NCI-H2196 treated with DMSO at 0.1 percent for 48 hours (cell line): ENCODE measurements at regions not wholly inside any gene's neighbourhood (a gene's known extent, or its start where the extent isn't known, plus 50 kb on each side); places are given as distances from the start of the nearest gene placed in this dataset.
"Not testable (repeated sequence)": the region's sequence is repeated elsewhere in the genome, so short reads cannot be mapped to it uniquely, and the experiment has no call there.

Experiments used
- DNase-seq: peaks from one replicate; lab custom pipeline; 2025; ENCODE audit not compliant: unreplicated experiment; lab: John Stamatoyannopoulos, UW

DNA sequence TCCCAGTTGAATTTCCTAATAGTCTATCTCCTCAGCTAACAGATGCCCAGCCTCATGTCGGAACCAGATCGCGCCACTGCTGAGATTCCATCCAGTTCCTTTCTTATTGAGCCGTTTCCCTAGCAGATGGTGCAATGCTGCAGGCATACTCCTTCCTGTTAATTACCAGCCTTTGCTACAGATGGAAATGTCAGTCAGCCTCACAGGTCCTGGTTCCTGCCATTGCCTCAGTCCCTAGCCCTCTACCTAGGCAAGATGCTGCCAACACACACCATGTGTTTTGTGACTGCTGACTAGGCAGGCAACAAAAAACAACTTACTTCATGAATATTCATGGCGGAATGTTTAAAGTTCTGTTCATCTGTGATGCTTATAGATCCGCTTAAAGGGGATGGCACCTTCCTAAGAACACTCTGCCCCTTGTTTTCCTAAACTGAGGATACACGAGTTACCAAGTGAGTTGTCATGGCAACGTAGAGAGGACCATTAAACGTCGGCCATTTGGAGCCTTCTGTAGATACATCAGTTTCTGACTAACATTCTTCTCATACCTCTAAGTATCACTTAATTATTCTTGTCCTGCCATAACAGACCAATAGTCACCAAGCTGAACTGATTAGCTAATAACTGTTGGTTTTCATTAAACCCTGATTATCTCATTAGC is 749.5 kb downstream of the RNF144A start:
- DNase-seq, result no peak

DNA sequence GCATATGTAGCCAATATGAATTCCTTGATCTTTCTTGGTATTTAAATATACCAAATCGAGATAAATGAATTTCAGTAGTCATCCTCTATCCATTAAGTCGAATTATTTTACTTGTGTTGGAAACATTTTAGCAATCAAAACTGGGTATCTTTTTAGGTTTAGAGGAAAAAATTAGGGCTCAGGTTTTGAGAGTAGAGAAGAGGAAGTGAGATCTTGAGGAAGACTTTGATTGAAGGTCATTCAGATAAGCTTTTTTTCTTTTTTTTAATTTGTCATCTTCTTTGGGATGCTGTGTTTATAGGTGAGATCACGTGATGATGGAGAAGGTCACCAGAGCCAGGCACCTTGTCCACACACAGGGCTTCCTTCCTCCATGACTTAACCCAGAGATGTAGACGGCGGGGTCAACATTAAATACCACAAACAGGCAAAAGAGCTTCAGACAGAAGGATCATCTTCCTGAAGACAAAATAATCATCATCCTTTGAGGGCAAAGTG is 750.1 kb downstream of the RNF144A start:
- DNase-seq, result no peak

DNA sequence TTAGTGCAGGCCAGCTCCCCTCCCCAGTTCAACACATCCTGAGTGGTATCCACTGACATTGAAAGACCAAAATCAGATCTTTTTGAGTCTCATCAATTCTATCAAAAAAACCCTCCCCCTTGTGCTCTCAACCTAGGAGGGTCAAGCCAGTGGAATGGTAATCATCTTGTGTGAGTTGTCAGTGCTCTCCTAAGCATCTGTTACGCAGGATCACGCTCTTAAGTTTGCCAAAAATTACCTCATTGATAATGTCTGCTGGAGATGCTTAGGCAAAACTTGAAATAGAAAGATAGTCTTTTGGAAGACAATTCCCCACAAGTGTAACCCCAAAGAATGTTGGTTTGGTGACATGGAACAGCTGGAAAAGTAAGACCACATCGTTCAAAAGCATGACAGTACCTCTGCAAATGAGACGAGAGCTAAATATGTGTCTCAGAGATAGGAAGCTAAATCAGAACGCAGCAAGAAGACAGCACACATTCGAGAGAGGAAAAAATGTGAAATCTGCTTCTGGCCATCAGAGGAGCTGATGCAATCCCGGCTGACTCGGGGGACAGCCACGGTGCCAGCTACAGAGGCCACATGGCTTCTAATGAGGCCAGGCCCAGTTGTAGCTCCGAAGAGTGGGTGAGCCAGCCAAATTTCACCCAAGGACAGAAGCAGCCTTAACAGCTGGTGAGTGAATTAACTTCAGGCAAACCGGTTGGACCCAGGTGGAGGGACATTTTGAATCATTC is 753.9 kb downstream of the RNF144A start:
- no peak for DNase-seq

DNA sequence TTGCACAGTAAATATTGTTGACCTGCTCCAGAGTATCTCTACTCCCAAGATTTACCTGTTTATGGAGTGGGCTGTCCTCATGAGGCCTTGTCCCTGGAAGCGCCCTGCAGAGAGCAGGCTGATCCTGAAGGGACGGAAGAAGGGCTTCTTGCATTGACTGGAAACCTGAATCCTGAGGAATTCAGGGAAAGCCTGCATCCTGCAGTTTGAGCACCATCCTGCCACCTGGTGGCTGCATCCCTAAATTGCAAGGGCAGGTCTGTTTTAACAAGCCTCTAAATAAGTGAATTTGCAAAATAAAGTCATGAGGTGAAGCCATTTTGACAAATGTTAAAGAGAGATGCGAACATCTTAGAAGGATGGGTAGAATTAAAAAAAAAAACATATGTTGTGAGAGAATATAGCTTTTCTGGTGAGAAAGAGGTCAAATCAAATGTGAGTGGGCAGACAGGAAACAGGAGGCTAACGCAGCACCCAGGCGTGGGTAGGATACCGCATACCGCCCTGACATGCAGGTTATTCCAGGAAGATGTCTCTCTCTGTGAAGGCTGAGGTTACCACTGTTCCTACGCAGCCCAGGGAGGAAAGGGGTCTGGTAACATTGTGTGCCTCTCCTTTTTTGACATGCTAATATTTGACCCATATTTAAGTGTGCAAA is 754.9 kb downstream of the RNF144A start:
- no peak for DNase-seq

DNA sequence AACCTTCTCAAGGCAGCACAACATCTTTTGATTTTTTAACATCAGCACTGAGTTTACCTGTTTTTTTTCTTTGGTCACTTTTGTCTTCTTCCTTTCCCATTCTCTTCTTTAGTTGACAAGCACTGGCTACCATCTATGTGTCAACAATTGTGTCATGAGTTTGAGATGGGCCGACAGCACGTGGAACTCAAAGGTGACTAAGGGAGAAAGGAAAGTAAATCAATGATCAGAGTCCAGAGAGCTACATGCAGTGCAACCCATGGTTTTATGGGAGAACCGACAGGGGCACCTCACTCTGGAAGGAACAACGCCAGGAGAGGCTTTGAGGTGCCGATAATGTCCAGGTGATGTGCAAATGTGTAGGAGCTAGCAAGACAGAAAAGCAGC is 755.5 kb downstream of the RNF144A start:
- DNase-seq, result no peak

DNA sequence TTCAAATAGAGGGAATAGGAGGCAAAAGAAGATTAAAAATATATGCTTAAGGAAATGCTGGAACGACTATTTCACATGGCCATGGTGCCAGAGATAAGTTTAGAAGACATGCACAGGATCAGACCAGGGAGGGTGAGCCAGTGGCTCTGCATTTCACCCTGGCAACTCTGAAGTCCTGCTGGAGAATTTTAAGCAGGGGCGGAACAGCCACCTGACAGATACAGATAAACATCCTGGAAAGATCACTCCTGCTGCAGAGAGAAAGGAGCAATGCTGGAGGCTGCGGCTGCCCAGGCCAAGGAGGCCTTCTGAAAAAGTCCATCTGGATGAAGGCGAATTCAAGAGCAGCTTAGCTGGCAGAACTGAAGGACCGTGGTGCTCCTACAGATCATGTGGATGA is 755.9 kb downstream of the RNF144A start:
- DNase-seq, result no peak

DNA sequence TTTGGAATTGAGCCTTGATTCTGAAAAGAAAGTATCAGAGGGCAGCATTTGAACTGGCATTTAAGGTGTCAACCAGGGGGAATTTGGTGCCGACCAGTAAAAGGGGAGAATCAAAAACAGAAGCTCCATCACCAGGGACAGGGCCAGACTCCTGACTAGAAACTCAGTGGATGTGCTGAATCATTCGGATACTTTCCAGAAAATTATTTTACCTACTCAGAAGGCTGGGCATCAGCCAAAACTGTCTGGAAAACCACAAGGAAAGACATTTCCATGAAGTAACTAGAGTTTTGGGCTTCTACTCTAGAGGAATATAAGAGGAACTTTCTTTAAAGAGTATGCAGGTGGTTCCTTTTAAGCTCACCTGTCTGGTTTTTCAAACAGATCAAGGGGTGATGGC is 756.6 kb downstream of the RNF144A start:
- DNase-seq, result no peak

DNA sequence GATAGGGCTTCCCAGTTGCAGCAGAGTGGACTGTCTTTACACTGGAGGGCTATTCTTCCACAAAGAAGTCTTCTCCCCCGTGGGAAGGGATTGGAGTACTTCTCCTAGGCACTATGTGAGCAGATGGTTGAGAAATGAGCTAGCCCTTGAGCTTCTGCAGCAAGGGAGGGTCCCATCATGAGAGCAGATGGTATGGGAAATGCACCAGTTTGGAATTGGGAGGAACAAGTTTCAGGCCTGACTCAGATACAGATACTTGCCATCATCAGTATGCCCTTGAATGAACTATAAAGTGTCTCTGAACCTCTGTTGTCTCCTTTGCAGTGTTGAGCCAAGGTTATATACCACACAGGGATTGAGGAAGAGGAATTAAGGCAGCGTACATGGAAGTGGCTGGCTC is 757.4 kb downstream of the RNF144A start:
- no peak for DNase-seq

DNA sequence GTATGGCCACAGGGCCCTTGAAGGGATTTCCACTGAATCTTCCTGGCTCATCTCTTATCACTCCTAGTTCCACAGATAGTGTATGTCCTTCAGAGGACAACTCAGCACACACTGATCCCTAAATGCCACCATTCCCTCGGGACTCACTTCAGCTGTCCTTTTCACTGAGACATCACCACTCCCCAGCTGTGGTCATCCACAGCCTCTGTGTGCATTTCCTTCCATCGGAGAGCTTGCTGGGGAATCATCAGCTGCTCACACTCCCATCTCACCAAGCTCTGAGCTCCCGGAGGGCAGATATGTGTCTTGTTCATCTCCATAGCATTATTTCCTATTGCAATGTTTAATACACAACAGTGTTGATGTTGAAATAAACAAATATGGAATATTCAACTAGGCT is 759.5 kb downstream of the RNF144A start:
- no peak for DNase-seq

DNA sequence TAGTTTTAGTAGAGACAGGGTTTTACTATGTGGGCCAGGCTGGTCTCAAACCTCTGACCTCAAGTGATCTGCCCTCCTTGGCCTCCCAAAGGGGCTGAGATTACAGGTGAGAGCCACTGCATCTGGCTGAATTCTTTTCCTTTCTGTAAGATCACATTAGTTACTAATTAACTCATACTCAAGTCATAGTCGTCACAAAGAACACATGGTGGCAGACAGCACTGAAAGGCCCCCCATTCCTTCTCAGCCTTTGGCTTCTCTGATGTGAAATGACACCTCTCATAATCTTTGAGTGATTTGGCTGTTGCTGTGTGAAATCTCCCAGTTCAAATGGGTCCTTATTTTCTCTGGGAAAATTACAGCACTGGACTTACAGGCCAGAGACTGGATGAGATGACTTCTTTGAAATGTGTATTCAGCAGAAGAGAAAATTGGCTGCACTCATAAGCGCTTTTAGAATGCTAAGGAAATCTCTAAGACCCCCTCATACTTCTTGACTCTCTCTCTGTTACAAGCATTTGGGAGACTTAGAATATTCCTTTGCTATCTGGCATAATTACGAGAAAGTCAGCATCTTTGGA is 764.8 kb downstream of the RNF144A start:
- no peak for DNase-seq

DNA sequence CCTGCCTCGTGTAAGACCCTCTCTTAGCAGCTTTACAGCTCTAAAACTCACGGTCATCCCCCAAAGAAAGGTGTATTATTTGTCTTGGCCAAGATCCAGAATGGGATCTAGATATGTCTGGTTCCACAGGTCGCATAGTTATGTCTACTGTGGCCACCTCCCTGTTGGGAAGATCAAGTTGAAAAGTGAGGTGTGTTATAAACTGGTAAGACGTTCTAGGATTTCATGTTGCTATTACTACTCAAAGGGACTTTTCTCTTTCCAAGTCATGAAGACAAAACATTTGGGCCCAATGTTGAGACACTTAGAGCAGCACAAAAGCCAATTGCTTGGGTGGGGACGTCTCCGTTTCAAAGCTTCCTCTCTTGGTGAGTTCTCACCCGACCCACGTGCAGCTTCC is 766.0 kb downstream of the RNF144A start:
- DNase-seq, result no peak

DNA sequence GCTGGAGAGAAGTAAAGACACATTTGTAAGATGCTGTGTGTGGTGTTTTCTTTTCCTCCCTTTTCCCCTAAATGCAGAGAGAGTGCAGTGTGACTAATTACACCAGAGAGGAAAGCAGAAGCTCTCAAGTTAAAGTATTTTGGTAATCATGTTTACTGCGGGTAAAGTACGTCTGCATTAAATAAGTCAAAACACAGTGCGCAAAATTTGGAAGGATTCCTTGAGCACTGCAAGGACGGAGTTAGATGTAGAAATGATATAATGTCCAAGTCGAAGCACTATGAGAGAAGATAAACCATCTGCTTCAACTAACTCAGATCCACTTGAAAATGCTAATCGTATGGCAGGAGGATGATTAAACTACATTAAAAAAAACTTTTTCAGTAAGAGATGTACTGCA is 766.5 kb downstream of the RNF144A start:
- DNase-seq, result no peak

DNA sequence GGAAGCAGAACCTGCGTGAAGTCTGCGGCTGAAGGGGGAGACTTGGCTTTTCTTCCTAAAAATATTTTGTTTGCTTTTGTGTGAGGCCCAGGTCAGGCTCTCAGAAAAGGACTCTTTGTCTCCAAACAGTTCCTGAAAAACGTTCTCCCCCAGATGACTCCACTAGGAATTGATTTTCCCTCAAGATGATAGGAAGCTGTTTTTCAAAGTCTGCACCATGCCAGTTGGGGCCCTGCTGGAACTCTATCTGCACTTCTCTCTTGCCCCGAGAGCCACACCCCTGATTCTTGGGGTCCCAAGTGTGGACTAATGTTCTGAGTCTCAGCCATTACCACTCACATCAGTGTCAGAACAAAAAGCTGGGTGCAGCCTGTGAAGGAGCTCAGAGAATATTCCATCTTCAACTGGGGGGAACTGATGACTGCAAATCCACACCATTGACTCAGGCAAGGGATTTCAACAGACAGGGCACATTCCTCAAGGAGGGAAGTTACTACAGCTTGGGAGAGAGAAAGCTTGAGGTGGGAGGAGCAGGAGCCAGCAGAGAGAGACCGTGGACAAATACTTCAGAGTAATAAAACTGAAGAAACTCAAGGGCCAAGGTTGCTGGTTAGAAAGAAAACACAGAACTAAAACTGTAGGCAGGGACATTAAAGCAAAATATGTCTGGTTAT is 768.3 kb downstream of the RNF144A start:
- no peak for DNase-seq

DNA sequence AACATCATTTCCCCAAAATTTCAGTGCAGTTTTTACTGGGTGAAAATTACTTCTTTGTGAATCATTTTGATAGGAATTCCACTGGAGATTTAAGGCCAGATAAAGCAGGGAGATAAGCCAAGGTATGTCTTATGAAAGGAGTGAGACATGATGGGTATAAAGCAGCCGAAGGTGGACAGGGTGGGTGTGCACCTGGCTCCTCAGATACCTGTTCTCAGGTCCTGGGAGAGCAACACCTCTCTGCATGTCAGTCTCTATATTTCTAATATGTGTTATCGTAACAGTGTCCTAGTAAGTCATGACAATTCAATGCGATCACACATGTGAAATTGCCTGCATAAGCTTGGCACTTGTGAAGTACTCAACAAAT is 768.8 kb downstream of the RNF144A start:
- no peak for DNase-seq

DNA sequence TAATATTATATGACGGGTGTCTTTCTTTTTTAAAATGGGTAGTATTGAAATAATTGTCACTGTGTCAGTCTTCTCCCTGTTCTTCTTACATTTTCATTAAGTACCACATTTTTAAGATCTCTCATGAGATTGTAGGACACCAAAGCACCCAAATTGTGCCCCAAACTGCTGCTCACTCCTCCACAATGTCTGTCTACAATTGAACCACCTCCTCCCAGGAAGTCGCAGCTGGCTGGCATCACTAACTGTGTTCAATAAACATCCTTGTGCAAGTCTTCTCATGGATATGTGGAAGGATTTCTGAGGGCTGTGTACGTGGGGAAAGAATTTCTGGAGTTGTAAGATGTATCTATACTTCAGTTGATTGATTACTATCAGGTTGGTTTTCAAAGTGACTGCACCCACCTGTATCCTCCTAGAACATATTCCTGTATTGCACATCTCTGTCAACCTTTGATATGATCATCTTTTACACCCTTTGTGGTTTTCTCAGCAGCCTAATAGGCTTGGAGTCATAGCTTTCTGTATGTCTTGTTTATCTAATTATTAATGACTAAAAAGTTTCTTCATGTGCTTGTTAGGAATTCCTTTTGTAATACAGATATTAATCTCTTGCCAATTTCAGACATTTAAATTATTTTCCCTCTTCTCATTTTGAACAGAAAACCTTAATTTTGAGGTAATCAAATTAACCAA is 774.9 kb downstream of the RNF144A start:
- no peak for DNase-seq

DNA sequence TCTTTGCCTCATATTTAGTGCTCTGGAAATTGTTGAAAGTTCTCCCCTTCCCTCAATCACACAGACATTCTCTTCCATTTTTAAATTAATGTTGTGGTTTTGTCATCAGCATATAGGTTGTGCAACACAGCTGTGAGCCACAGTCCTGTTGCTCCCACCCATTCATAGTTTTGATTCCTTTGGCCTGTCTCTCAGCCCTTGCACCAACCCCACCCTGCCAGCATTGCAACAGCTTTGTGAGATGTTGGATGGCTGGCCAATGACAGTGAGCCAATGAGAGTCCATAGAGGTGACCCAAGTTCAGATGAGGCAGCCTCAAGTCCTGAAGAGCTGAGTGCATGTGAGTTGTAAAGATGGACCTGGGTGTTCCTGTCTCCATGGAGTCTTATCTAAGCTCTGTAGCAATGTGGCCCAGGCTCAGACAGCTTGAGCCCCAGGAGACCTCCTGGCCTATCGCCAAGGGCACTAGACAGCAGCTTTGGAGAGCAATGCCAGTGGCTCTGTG is 775.5 kb downstream of the RNF144A start:
- no peak for DNase-seq

DNA sequence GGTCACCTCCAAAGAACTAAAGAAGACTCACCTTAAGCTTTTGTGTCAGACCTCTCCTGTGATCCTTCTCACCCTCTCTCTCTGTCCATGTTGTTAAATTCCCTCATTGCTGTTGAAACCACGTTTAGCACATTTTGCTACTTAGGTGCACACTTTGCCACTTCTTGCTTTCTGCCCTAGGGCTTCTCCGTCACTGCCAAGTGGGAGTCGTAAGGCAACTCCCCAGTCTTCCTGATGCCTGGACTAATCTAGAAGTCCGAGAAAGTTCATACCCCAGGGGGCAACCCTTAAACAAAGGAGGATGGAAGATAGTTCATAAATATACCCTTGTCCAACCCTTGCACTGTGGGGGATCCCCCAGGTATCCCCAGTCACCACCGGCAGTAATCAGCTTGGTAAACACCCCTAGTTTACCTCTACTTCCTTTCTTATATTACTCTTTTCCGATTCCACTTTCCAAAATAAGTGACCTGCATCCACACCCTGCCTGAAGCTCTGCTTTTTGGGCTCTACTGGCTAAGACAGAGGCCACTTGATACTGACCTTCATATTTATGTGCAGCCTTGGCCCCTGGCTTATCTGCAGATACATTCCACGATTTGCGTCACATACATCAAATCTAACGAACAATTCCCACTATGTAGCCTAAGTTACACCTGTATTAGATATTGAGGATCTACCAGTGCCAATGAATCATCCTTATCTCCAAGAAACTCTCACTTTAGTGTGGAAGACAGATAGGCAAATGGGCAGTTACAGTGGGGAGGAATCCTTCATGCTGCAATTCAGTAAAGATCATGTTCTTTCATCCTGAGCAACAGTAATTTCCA is 776.2 kb downstream of the RNF144A start:
- DNase-seq, result no peak

DNA sequence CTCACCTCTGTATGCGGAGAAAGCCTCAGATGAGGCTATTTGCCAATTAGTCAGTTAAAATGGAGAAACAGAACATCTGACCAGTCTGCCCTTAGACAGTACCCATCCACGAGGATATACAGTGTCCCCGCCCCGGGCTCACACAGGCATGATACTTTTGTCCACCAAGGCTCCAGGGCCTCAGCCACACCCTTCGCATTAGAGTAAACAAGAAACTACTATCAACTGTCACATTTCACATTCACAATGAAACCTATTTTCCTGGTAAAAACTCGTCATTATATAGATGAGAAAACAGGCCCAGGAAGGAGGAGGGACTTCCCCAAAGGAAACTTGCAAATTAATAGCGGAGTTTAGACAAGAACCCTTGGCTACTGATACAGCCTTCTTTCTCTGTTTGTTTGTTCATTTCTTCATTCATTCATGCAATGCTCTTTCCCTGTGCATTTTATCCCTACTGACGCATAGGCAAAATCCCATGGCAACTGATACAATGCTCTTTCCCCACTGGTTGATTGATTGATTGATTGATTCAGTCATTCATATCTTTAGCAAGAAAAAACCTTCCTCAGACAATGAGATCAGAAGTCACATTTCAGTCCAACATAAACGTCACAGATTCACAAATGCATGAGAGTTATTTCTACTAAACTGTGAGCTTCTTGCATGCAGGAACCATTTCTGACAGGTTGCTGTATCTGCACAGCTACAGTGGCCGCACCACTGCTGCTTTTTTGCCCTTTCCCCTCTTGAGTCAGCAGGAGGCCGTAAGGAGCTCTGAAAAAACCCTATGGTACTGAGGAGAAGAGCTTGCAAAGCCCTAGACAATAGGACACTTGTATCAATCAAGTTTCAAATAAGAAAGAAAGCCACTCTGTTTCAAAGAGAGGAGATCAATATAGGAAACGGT is 777.1 kb downstream of the RNF144A start:
- DNase-seq, result no peak

DNA sequence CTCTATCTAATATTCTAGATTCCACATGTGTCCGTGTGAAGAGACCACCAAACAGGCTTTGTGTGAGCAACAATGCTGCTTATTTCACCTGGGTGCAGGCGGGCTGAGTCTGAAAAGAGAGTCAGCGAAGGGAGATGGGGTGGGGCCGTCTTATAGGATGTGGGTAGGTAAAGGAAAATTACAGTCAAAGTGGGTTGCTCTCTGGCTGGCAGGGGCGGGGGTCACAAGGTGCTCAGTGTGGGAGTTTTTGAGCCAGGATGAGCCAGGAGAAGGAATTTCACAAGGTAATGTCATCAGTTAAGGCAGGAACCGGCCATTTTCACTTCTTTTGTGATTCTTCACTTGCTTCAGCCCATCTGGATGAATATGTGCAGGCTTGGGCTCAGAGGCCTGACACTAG is 779.3 kb downstream of the RNF144A start:
- DNase-seq, result not testable (repeated sequence)
